Right cardiac atrium (tissue), 5 donors: ENCODE measurements at regions not wholly inside any gene's neighbourhood (a gene's known extent, or its start where the extent isn't known, plus 50 kb on each side); places are given as distances from the start of the nearest gene placed in this dataset.
"Not testable (repeated sequence)": the region's sequence is repeated elsewhere in the genome, so short reads cannot be mapped to it uniquely, and the experiment has no call there.

Experiments
- ATAC-seq, 2 donors: fragments of 200-7000 bp; cut with Tn5 transposase; one replicate each; pipeline versions ENCODE4 v1.8.0 to v1.9.1; 2020; ENCODE audit warnings: moderate library complexity in 2 of 2, mild to moderate bottlenecking in 1 of 2
- DNase-seq, 3 donors: peaks; one replicate each; pipeline ENCODE4 v3.0.0-alpha.2; 2020
- H3K27ac ChIP-seq: one replicate; pipeline ENCODE4 v1.5.1; 2013; ENCODE audit warnings: mild to moderate bottlenecking, low read length, control low read depth, moderate library complexity
- H3K27me3 ChIP-seq: one replicate; pipeline ENCODE4 v1.6.1; 2013; ENCODE audit not compliant: control insufficient read depth, insufficient read depth
- H3K4me1 ChIP-seq: one replicate; pipeline ENCODE4 v1.6.1; 2013; ENCODE audit warnings: low read length; ENCODE audit not compliant: control insufficient read depth, insufficient read depth
- H3K4me3 ChIP-seq: one replicate; pipeline ENCODE4 v1.5.1; 2013; ENCODE audit warnings: low read length, control low read depth
- H3K9me3 ChIP-seq: one replicate; pipeline ENCODE4 v1.6.1; 2013; ENCODE audit warnings: low read length; ENCODE audit not compliant: control insufficient read depth
- WGBS: extraction: QIAGEN DNeasy Blood & Tissue Kit; methylation state at CpG from one replicate; pipeline ENCODE4 v1.1.7; 2013; 5-methylcytosine and 5-hydroxymethylcytosine counted together
- intact Hi-C, 4 donors: fragments of 100-400 bp; cut with DNase I; formaldehyde crosslinking; loops; one replicate each; pipeline versions ENCODE4 v1.11.0 to v1.14.0; 2022 to 2023
- donor health status: healthy with polysubstance abuse.
- donor health status: DM: no; HTN: yes; CAD: no.
- donor health status: DM: no; HTN: no; CAD: no.
- donor health status: DM: no; HTN: yes; CAD: no; lungs with severe emphysema.
- donor health status: DM: yes; HTN: yes; CAD: no.

DNA sequence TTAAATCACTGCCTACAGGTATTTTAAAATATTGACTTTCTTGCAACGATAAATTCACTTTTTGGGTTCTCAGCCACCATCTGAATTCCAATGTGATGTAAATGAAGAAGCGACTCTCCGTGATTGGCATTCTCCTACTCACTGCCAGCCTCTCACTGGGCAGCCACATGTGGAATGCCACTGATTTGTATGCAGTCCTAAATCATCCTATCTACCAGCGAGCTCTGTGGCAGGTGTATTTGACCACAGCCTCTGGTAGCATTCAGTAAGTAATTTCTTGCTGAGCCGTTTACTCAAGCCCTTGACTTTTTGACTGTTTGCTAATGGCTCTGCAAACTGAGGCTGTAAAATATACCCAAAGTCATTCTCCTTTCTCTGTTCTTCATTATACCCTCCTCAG is 559.0 kb upstream of the SLC10A2 start:
- H3K9me3 ChIP-seq, result no peaks in the 10 kb centered on the region
- H3K27ac ChIP-seq, result no peak overlapping the region
- DNase-seq, result no peak
- ATAC-seq, result no peak
- intact Hi-C loops, result no loop called here
- 80% methylated on average over 5 of the region's 5 CpGs for WGBS
- no peak overlapping the region for H3K4me3 ChIP-seq
- H3K4me1 ChIP-seq, result no peaks in the 10 kb centered on the region
- no peaks in the 10 kb centered on the region for H3K27me3 ChIP-seq

DNA sequence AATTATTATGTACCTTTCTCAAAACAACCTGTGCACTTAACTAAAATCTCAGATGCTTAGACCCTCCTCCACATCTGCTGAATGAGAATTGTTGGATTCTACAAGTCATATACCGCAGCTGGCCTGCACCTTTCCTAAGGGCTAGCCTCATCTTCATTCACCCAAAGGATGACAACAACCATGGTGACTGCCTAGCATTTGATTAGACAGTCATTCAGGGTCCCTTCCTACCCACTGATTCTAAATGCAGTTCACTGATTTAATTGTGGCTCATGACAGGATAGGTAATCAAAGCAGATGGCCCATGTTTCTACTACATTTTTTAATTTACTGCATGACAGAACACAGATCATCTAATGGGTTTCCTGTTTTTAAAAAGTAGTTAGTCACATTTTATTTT is 551.9 kb upstream of the SLC10A2 start:
- H3K4me3 ChIP-seq, result no peak overlapping the region
- WGBS, result 95% methylated on average over 1 of the region's 1 CpG
- no peaks in the 10 kb centered on the region for H3K9me3 ChIP-seq
- no peaks in the 10 kb centered on the region for H3K4me1 ChIP-seq
- H3K27me3 ChIP-seq, result no peaks in the 10 kb centered on the region
- no peak for DNase-seq
- intact Hi-C loops, result no loop called here
- H3K27ac ChIP-seq, result no peak overlapping the region
- no peak for ATAC-seq

GRCh38 chr13:103615771-103616170 is 549.6 kb upstream of the SLC10A2 start:
- no peaks in the 10 kb centered on the region for H3K4me1 ChIP-seq
- DNase-seq (no peak), ATAC-seq (no peak)
- H3K27ac ChIP-seq, result no peak overlapping the region
- intact Hi-C loops, result no loop called here
- H3K27me3 ChIP-seq, result no peaks in the 10 kb centered on the region
- H3K4me3 ChIP-seq, result no peak overlapping the region
- H3K9me3 ChIP-seq, result no peaks in the 10 kb centered on the region
- WGBS, result 81% methylated on average over 4 of the region's 4 CpGs

DNA sequence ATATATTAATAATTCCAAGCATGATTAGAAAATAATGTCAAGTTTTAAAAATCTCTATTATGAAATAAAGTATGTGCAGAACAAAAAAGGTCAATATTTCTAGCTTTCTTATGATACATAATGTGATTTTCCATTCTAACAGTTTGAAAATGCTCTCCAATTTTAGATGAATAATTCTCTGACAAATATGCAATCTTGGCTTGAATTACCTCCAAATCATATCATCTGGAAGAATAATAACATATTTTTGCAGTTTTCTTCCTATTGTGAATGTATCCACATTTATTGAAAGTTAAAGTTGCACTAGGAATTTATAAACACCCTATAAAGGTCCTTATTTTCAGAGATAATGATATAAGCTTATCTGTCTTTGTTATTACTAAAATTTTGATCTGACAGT is 548.5 kb upstream of the SLC10A2 start:
- intact Hi-C loops, result no loop called here
- Histone ChIP-seq H3K4me1 (no peaks in the 10 kb centered on the region), H3K27ac (no peak overlapping the region), H3K9me3 (no peaks in the 10 kb centered on the region), H3K4me3 (no peak overlapping the region), H3K27me3 (no peaks in the 10 kb centered on the region)
- DNase-seq, result no peak
- no peak for ATAC-seq

GRCh38 chr13:103607995-103608394 is 541.8 kb upstream of the SLC10A2 start:
- DNase-seq (no peak), ATAC-seq (no peak)
- Histone ChIP-seq H3K9me3 (no peaks in the 10 kb centered on the region), H3K4me3 (no peak overlapping the region), H3K4me1 (no peaks in the 10 kb centered on the region), H3K27me3 (no peaks in the 10 kb centered on the region), H3K27ac (no peak overlapping the region)
- intact Hi-C loops, result no loop called here
- 75% methylated on average over 1 of the region's 1 CpG for WGBS

DNA sequence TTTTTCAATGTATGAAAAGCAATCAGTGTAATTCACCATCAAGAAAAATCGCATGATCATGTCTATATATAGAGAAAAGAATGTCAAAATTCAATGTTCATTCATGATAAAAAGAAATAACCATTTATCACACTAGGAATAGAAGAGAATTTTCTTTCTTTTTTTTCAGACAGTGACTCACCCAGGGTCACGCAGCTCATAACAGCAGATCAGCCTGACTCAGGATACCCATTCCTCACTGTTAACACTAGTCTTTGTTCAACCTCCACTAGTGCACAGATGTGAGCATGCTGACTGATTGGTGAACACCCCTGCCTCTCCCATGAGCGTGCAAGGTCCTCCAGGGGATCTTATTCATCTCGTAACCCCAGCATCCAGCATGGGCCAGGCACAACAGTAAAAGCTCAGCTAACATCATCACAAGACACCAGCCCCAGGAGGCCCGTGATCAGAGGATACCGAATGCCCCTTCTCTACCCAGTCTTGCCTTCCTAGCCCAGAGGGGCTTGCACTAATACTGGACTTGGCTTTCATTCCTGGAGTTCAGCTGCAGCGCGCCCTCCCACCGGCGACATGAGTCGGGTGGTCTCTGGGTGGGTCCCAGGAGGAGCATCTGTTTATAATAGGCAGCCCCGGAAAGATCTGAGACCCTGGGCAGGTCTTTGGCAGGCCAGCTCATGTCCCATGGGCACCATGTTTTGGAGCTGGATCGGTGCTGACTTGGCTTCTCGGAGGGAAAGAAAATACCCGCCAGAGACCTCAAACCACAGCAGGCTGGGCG is 539.5 kb upstream of the SLC10A2 start:
- ATAC-seq, result no peak
- intact Hi-C loops, result no loop called here
- H3K9me3 ChIP-seq, result no peaks in the 10 kb centered on the region

GRCh38 chr13:103599870-103600269 is 533.7 kb upstream of the SLC10A2 start:
- intact Hi-C loops, DNase-seq, H3K27ac ChIP-seq, H3K27me3 ChIP-seq, H3K4me1 ChIP-seq, ATAC-seq, H3K4me3 ChIP-seq, H3K9me3 ChIP-seq: not testable (repeated sequence)
- WGBS, result 91% methylated on average over 26 of the region's 26 CpGs

More for the DNA sequence above, 539.5 kb upstream of the SLC10A2 start:
- no peaks in the 10 kb centered on the region for H3K4me1 ChIP-seq
- H3K27ac ChIP-seq, result no peak overlapping the region
- H3K4me3 ChIP-seq, result no peak overlapping the region
- DNase-seq, result no peak
- WGBS, result 91% methylated on average over 16 of the region's 16 CpGs
- no peaks in the 10 kb centered on the region for H3K27me3 ChIP-seq

DNA sequence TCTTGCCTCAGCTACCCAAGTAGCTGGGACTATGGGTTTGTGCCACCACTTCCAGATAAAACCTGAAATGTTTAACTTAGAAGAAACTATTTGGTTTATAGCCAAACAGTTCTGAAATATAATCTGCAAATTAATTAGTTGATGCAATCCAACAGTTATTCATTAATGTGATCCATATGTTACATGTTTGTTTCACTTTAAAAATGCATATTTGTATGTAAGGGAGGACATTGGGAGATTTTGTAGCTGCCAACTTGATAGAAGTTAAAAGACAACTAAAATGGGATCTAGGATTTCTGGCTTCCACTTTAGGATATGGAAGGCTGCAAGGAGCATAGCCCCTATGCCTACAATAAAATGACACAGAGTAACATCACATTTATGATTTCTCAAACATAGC is 532.5 kb upstream of the SLC10A2 start:
- H3K4me3 ChIP-seq, result no peak overlapping the region
- H3K9me3 ChIP-seq, result no peaks in the 10 kb centered on the region
- no peak for DNase-seq
- no peaks in the 10 kb centered on the region for H3K4me1 ChIP-seq
- ATAC-seq, result no peak
- no peaks in the 10 kb centered on the region for H3K27me3 ChIP-seq
- intact Hi-C loops, result no loop called here
- no peak overlapping the region for H3K27ac ChIP-seq

DNA sequence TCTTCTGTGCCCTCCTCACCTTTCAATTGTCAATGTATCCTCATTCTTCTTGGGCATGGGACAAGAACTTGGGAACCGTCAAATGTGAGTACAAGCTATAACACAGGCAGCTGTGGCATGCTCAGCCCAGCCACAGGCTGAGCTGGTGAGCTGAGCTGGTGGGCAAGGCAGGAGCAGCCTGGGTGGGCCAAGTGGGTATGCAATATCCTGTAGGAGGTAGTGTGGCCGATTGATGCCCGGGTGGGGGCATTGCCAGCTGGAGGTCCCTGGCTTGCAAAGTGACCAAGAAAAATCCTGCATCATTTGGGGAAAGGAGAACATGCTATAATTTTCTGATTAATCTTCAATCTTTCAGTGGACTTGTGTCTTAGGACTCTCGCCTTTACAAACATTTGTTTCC is 507.2 kb upstream of the SLC10A2 start:
- Histone ChIP-seq H3K27ac (no peak overlapping the region), H3K4me3 (no peak overlapping the region), H3K9me3 (peaks cover 1% of the 10 kb centered on the region), H3K27me3 (no peaks in the 10 kb centered on the region), H3K4me1 (no peaks in the 10 kb centered on the region)
- no peak for DNase-seq
- 92% methylated on average over 4 of the region's 4 CpGs for WGBS
- ATAC-seq, result no peak
- intact Hi-C loops, result no loop called here

DNA sequence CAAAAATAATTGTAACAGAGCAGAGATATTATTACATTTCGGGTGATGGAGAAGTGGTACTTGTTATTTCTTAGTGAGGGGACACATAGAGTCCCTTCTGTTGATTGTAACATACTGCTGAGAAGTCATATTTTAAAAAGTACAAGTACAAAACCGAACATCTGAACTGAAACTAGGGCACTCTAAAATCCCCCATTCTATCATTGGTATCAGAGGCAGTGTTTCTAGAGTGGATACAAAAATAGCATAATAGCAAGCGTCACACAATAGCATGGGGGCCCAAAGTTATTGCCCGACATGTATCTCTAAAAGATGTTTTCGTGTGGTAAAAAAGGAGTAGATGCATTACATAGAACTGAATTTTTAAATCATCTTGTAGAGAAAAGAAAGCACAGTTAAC is 502.1 kb upstream of the SLC10A2 start:
- H3K27me3 ChIP-seq, result no peaks in the 10 kb centered on the region
- no peak for ATAC-seq
- 60% methylated on average over 5 of the region's 5 CpGs for WGBS
- H3K27ac ChIP-seq, result no peak overlapping the region
- H3K9me3 ChIP-seq, result peaks cover 1% of the 10 kb centered on the region
- intact Hi-C loops, result no loop called here
- DNase-seq, result no peak
- no peaks in the 10 kb centered on the region for H3K4me1 ChIP-seq
- no peak overlapping the region for H3K4me3 ChIP-seq

GRCh38 chr13:103557878-103558277 is 491.7 kb upstream of the SLC10A2 start:
- Histone ChIP-seq H3K4me1 (no peaks in the 10 kb centered on the region), H3K4me3 (no peak overlapping the region), H3K9me3 (peaks cover 1% of the 10 kb centered on the region), H3K27me3 (no peaks in the 10 kb centered on the region), H3K27ac (no peak overlapping the region)
- no peak for DNase-seq
- 69% methylated on average over 2 of the region's 2 CpGs for WGBS
- ATAC-seq, result no peak
- intact Hi-C loops, result no loop called here

DNA sequence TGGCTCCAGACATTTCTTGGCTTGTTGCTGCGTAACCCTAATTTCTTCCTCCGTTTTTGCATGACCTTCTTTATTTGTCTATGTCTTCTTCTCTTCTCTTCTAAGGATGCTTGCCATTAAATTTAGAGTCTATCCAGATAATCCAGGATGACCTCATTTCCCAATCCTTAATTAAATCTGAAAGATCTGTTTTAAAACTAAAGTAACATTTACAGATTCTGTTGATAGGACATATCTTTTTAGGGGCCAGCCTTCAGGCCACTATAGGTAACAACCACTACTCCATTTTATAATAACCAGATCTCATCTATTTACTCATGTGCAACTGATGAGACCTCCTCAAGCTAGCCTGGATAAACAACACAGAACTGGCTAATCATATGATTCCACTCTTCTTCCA is 490.5 kb upstream of the SLC10A2 start:
- ATAC-seq (no peak), DNase-seq (no peak)
- H3K9me3 ChIP-seq, result no peaks in the 10 kb centered on the region
- no peaks in the 10 kb centered on the region for H3K27me3 ChIP-seq
- intact Hi-C loops, result no loop called here
- H3K4me3 ChIP-seq, result no peak overlapping the region
- H3K4me1 ChIP-seq, result no peaks in the 10 kb centered on the region
- no peak overlapping the region for H3K27ac ChIP-seq
- 92% methylated on average over 2 of the region's 2 CpGs for WGBS
